ENCODE measurements at regions not wholly inside any gene's neighbourhood (a gene's known extent, or its start where the extent isn't known, plus 50 kb on each side); places are given as distances from the start of the nearest gene placed in this dataset.

DNA sequence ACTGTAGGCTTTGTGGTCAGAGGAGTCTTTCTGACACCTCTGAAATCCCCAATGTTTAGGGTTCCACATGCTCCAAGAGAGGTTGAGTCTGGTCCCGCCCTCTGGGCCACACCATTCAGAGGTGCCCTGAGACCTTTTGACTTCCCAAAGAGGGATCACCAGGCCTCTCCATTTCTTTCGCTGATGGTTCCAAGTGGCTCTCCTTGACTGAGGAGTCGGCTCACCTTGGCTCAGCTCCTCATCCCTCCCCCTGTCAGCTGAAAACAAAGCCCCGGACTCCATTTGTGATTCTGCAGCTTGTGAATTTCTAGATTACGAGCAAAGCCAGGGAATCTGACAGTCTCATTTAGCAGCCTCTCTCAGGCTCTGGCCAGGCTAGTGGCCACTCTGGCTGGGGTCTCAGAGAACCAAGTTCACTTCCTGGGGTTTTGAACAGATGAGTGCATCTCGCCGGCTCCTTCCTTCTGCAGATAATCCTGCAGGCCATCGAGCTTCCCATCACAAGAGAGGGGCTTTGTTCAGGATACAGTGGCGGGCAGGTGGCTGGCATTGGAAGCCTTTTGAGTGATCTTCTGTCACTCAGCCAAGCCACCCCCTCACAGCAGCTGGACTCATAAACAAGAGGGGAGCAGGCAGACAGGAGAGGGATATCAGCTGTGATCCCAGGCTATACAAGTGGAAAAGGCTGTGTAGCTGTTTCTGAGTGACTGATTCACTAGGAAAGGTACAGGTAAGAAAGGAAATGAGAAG, 102.9 kb downstream of the TRIM29 start:
- Mint-ChIP-seq H3K36me3 (no peaks in the 10 kb centered on the region), H3K4me3 (no peak overlapping the region), H3K27me3 (ENCODE audit: low read depth in 2 of 2) (peaks cover 2 to 12% of the 10 kb centered on the region in 2 donors), H3K4me1 (no peaks in the 10 kb centered on the region), H3K9me3 (no peaks in the 10 kb centered on the region), H3K27ac (no peak overlapping the region)
- no peaks in the 10 kb centered on the region for H3K36me3 ChIP-seq (ENCODE audit: control insufficient read depth, insufficient read depth, low read length)
- intact Hi-C loops (cut with micrococcal nuclease), result no loop called here
- H3K9me3 ChIP-seq (ENCODE audit: control insufficient read depth, insufficient read depth, low read length), result no peaks in the 10 kb centered on the region
- ATAC-seq (no peak), DNase-seq (no peak)
- H3K27me3 ChIP-seq (ENCODE audit: control insufficient read depth, insufficient read depth, low read length), result no peaks in the 10 kb centered on the region
- TF ChIP-seq, protein P1, sequence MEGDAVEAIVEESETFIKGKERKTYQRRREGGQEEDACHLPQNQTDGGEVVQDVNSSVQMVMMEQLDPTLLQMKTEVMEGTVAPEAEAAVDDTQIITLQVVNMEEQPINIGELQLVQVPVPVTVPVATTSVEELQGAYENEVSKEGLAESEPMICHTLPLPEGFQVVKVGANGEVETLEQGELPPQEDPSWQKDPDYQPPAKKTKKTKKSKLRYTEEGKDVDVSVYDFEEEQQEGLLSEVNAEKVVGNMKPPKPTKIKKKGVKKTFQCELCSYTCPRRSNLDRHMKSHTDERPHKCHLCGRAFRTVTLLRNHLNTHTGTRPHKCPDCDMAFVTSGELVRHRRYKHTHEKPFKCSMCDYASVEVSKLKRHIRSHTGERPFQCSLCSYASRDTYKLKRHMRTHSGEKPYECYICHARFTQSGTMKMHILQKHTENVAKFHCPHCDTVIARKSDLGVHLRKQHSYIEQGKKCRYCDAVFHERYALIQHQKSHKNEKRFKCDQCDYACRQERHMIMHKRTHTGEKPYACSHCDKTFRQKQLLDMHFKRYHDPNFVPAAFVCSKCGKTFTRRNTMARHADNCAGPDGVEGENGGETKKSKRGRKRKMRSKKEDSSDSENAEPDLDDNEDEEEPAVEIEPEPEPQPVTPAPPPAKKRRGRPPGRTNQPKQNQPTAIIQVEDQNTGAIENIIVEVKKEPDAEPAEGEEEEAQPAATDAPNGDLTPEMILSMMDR (IDR thresholded peaks at IDR 0.05), result no peak
- no peak overlapping the region for H3K27ac ChIP-seq (ENCODE audit: low read length)
- no peaks in the 10 kb centered on the region for H3K4me1 ChIP-seq (ENCODE audit: control insufficient read depth, insufficient read depth, low read length)
- 80% methylated on average over 9 of the region's 9 CpGs for WGBS (ENCODE audit: insufficient coverage)
- no peak overlapping the region for H3K4me3 ChIP-seq (ENCODE audit: low read length)

DNA sequence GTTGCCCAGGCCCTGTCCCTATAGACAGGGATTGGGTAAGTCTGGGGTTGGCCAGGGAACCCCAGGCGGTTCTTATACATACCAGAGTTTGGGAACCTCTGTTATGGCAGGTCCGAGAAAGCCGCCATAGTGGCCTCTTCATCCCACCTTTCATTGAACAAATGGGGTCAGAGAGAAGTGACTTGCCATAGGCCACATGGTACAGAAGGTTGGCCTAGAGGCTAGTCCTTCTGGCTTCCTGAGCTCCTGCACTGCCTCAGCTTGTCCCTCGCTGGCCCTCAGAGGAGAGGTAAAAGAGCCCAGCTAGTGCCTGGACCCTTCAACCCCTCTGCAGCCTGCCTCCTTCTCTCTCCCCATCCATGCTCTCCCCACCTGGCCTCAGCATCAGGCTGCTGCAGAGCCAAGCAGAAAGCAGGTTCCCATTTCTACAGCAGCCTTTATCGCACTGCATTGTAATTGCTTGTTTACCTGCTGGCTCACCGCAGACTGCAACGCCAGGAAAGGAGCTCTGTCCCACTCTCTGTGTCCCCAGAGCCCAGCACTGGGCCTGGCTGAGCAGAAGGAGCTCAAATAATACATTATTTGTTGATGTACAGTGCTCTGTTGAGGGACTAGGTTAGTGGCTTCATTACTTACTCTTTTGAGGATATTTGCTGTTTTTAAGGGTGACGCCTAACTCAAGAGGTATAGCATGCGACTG, 103.6 kb downstream of the TRIM29 start:
- intact Hi-C loops (cut with micrococcal nuclease), result no loop called here
- Histone ChIP-seq H3K9me3 (ENCODE audit: control insufficient read depth, insufficient read depth, low read length) (no peaks in the 10 kb centered on the region), H3K27ac (ENCODE audit: low read length) (no peak overlapping the region), H3K4me3 (ENCODE audit: low read length) (no peak overlapping the region), H3K36me3 (ENCODE audit: control insufficient read depth, insufficient read depth, low read length) (no peaks in the 10 kb centered on the region), H3K27me3 (ENCODE audit: control insufficient read depth, insufficient read depth, low read length) (no peaks in the 10 kb centered on the region), H3K4me1 (ENCODE audit: control insufficient read depth, insufficient read depth, low read length) (no peaks in the 10 kb centered on the region)
- peaks cover 0 to 11% of the 10 kb centered on the region in 2 donors for H3K27me3 Mint-ChIP-seq (ENCODE audit: low read depth in 2 of 2)
- no peak for DNase-seq
- no peak overlapping the region for H3K4me3 Mint-ChIP-seq
- TF ChIP-seq, protein P1 (IDR thresholded peaks at IDR 0.05), result no peak
- 90% methylated on average over 9 of the region's 9 CpGs for WGBS (ENCODE audit: insufficient coverage)
- no peaks in the 10 kb centered on the region for H3K9me3 Mint-ChIP-seq
- no peaks in the 10 kb centered on the region for H3K36me3 Mint-ChIP-seq
- no peak overlapping the region for H3K27ac Mint-ChIP-seq
- ATAC-seq, result no peak
- H3K4me1 Mint-ChIP-seq, result no peaks in the 10 kb centered on the region

DNA sequence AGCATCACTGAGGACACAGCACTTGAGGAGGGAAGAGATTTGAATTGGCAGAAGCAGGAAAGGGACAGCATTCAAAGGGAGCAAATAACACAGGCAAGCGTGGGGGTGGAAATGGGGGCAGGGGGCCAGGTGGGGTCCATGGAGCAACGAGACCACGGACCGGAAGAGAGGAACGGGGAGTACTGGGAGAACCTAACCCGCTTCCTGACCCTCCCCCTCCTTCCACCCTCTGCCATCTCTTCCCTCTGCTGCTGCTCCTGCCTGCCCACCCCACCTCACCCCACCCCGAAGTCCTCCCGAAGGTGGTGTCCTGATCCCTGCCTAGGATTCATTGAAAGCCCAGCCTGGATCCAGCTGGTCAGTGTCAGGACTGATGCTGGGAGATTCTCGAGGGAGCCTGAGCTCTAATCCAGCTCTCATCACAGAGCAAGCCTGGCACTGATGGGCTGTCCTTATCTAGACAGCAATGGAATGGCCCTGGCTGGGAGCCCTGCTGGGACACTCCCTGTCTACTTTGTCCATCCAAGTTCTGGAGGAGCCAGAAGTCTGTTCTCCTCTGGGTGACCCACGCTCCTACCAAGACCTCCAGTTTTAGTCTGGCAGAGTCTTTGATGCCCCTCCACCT, 105.0 kb downstream of the TRIM29 start:
- no peaks in the 10 kb centered on the region for H3K9me3 ChIP-seq (ENCODE audit: control insufficient read depth, insufficient read depth, low read length)
- H3K4me3 Mint-ChIP-seq, result no peak overlapping the region
- no peaks in the 10 kb centered on the region for H3K36me3 ChIP-seq (ENCODE audit: control insufficient read depth, insufficient read depth, low read length)
- no peak overlapping the region for H3K4me3 ChIP-seq (ENCODE audit: low read length)
- DNase-seq (no peak), ATAC-seq (no peak)
- H3K36me3 Mint-ChIP-seq, result no peaks in the 10 kb centered on the region
- no peak overlapping the region for H3K27ac ChIP-seq (ENCODE audit: low read length)
- 56% methylated on average over 10 of the region's 10 CpGs for whole genome bisulfite sequencing (ENCODE audit: insufficient coverage)
- H3K27me3 ChIP-seq (ENCODE audit: control insufficient read depth, insufficient read depth, low read length), result no peaks in the 10 kb centered on the region
- no peaks in the 10 kb centered on the region for H3K9me3 Mint-ChIP-seq
- no peak overlapping the region for H3K27ac Mint-ChIP-seq
- intact Hi-C loops (cut with micrococcal nuclease), result no loop called here
- H3K4me1 Mint-ChIP-seq, result peaks cover 0 to 6% of the 10 kb centered on the region in 2 donors
- H3K4me1 ChIP-seq (ENCODE audit: control insufficient read depth, insufficient read depth, low read length), result no peaks in the 10 kb centered on the region
- H3K27me3 Mint-ChIP-seq (ENCODE audit: low read depth in 2 of 2), result peaks cover 13 to 18% of the 10 kb centered on the region in 2 donors
- TF ChIP-seq, protein P1 (IDR thresholded peaks at IDR 0.05), result no peak
